SW 1271 (cell line): ENCODE measurements at regions not wholly inside any gene's neighbourhood (a gene's known extent, or its start where the extent isn't known, plus 50 kb on each side); places are given as distances from the start of the nearest gene placed in this dataset.

Experiments
- DNase-seq, 2 experiments: peaks; one replicate each; lab custom pipeline; 2025; lab: John Stamatoyannopoulos, UW

DNA sequence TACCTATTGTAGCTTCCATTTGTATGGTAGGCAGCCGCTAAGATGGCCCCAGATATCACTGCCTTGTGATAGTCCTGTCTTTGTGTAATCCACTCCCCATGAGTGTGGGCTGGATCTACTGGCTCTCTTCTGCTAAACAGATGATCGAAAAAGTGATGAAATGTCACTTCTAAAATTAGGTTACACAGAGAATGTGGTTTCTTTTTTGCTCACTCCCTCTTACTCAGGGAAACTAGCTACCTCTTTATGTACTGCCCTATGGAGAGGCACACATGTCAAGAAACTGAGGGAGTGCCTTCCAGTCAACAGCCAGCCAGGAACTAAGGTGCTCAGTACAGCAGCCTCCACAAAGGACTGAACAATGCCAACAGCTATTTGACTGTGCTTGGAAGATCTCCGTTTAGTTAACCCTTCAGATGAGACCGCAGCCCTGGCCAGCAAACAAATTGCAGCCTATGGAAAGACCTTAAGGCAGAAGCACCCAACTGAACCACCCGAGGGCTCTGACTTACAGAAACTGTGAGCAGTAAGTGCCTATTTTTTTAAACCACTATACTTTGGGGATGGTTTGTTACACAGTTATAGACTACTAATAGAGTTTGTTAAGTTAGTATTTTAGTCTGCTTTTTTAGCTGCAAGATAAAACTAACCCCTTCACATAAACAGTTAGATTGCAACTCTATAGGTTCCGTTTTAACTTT, 113.2 kb upstream of the MAF start:
- DNase-seq, result no peak

DNA sequence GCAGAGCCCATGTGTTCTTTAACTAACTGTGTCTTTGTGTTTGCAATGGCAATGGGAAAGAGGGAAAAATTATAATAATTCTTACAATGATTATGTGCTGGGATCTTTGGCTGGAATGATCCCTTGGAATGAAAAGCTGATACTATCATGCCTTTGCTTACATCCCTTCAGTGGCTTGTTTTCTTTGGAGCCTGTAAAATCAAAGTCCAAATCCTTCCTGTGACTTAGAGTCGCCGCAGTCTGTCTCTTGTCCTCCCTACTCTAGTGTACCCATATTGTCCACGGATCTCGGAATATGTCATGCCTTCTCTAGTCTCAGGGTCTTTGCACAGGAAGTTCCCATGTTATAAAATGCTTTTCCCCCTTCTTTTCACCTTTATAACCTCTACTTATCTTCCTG, 111.7 kb upstream of the MAF start:
- DNase-seq, result no peak

DNA sequence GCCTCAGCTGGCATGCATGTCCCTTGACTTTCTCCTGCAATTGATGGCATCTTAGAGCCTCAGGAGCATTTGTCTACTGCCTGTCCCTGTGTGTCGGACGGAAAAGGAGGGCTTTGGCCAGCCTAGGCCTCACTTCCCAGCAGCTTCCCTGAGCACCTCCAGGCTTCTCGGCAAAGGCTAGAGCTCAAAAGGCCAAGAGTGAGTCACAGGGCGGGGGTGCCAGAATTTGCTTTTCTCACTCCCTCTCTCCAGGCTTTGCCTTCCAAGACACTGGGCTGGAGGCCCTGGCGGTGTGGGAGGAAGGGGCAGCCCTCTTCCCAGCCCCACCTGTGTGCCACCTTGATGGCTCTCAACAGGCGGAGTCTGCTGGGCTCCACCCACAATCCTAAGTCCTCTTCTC, 107.3 kb upstream of the MAF start:
- no peak for DNase-seq

- no peak for DNase-seq
These were observed 102.5 kb upstream of the MAF start for GRCh38 chr16:79703066-79703465.

DNA sequence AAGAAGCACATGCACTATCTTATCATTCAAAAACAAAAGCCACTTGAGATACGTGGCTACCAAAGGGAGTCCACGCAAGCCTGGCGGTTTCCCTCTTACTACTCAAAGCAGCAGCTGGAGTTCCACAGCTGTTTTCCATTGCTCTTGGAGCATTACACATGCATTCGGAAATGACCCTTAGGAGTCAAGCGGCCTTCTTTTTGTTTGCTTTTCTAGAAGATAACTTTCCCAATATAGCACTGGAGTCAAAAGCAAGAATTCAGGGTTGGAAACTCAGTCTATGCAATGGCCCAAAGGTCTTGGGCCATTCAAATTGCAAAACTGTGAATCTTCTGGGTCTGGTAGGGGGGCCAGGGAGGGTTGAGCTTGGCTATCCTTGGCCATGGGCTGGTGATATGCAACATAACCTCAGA, 97.8 kb upstream of the MAF start:
- DNase-seq, result no peak

GRCh38 chr16:79697562-79698112, 97.1 kb upstream of the MAF start:
- DNase-seq, result no peak

DNA sequence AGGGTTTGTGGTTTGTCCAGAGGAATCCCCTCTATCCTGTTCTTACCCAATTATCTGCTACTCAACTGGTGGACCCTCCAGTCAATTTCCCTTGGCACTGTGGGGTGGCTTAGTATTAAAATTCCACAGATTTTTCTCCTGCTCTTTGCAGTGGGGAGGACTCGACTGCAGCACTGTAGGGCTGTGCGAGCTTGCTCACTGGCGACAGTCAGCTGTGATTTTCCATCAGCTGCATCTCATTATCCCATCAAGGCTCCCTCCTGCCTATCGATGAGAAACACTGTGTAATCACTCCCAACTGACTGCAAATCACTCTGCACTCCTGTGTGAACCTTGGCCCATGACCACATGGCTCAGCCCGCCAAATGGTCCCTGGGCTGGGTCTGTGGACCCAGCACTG, 90.5 kb upstream of the MAF start:
- DNase-seq, result no peak

DNA sequence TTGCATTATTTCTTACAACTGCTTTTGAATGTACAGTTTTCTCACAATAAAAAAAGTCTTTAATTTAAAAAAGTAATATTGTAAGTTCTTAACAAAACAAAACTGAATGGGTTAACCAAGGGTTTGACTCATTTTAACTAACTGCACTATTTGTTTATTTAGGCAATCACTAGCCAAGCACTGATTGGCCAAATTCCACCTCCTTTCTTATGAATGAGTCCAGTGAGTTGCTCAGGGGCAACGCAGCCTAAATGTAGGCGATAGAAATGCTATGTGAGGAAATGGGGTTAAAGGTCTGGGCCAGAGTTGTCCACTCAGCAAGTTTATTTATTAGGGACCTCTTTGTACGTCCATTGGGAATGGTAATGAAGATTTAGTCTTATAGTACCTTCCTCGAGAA, 89.6 kb upstream of the MAF start:
- no peak for DNase-seq

DNA sequence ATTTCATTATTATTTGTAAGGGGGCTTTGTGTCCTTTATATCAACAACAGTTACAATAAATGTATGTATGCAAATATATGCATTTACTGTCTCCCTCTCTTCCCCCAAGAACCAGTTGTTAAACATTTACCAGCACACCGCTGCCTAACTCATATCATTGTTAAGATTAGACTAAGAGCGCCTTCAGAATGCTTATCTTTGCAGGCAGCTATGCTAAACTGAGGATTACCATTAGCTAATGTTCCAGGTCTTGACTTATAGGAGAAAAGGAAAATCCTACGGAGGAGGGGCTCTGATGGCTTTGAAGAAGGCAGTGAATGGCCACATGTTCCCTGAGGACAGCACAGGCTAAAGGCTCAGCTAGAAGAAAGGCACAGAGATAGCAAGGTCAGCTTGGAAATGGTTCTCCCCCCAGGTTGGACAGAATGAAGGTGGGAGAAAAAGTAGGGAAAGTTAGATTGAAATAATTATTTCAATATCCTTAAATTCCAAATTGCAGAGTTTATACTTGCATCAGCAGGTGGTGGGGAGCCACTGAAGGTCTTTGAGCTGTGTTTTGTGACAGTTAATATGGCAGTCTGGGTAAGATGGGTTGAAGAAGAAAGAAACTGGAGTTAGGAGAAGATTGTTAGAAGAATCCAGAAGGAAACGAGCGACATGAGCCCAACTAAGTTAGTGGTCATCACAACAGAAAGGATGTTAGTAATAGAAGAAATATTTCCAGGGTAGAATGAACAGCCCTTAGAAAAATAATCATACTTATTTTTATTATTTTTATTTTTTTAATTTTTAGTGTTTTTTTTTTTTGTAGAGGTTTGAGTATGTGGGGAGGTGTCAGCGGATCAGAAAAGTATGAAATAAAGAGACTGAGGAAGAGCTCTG, 87.0 kb upstream of the MAF start:
- no peak for DNase-seq

GRCh38 chr16:79685871-79686270, 85.3 kb upstream of the MAF start:
- DNase-seq, result no peak

DNA sequence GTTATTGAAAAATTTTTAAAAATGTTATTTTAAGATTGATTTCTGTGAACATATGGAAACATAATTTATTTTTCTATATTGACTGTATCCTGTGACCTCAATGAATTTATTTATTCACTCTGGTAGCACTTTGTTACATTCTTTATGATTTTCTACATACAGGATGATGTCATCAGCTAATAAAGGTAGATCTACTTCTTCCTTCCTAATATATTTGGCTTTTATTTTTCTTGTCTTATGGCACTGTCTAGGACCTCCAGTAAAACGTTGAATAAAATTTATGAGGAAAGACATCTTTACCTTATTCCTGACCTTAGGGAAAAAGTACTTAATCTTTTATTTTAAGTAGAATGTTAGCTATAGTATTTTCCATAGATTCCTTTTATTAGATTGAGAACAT, 78.8 kb upstream of the MAF start:
- no peak for DNase-seq

DNA sequence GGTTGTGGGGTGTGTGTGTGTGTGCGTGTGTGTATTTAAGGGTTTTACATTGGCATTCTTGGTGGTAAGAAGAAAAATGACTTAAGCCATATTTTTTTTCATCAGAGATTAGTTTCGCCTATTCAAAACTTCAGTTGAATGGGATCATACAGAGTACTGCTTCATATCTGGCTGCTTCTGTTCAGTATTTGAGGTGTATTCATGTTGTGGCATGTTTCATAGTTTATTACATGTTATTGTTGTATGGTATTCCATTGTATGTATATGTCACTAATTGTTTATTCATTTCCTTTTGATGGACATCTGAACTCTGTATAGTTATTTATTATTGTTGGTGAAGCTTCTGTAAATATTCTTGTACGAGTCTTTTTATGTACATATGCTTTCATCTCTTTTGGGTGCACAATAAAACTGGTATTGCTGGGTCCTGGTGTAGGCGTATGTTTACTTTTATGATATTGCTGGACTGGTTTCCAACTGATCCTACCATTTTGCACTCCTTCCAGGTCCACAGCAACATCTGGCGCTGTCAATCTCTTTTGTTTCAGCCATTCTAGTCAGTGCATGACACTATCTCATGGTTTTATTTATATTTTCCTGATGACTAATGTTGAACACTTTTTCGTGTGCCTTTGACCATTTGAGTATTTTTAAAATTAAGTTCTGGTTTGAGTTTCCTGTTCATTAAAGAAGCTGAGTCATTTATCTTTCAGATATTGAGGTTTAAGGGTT, 77.4 kb upstream of the MAF start:
- DNase-seq, result no peak

- DNase-seq, result no peak
These were observed 73.1 kb upstream of the MAF start for GRCh38 chr16:79673635-79674034.

GRCh38 chr16:79672524-79672923, 72.0 kb upstream of the MAF start:
- no peak for DNase-seq

DNA sequence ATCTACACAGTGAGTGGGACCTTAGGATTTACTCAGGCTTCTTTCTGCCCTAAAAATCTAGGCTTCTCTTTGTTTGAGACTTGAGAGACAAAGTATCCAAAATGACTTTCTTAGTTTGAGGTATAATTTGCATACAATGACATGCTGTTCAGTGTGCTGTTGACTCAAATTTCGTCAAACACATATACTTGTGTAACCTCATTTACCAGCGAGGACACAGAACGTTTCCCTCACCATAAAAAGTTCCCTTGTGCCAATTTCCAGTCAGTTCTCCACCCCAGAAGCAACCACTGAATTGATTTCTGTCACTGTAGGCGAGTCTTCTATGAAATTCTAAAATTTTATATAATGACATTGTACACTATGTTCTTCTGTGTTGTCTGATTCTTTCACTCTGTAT, 68.0 kb upstream of the MAF start:
- no peak for DNase-seq

DNA sequence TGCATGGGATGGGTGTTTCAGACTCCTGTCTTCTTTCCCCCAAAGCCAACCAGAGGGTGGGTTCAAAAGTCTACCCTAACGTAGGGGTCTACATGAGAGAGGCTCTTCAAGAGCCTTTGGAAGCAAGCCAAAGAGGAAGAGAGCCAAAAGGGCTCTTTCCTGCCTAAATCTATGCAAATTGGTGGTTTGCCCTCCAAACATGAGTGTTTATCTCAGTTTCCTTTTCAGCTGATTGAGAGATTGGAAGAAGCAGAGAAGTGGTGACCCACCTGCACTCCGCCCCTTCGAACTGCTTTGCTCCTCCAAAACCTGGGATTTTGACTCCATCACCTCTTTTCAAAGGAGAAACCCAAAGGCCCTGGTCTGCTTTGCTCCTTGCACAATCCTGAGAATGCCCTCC, 65.4 kb upstream of the MAF start:
- DNase-seq, result no peak

GRCh38 chr16:79664407-79664806, 63.9 kb upstream of the MAF start:
- DNase-seq, result no peak

GRCh38 chr16:79662669-79663313, 62.3 kb upstream of the MAF start:
- DNase-seq, result no peak

DNA sequence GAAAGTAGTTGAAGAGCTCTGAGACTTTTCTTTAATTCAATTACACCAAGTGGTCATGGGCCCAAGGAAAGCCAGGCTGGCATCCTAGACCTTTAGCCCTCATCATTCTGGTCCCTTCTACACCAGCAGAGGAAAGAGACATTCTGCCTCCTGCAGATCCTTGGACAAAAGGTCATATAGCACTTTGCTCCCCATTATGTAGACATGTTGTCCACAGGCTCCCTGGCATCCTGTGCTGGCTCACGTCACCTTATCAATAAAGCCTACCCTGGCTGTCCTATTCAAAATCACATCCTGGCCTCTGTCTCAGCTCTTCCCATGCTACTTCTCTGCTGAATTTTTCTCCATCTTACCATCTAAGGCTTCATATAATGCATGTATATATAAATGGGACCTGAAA, 61.6 kb upstream of the MAF start:
- DNase-seq, result no peak

DNA sequence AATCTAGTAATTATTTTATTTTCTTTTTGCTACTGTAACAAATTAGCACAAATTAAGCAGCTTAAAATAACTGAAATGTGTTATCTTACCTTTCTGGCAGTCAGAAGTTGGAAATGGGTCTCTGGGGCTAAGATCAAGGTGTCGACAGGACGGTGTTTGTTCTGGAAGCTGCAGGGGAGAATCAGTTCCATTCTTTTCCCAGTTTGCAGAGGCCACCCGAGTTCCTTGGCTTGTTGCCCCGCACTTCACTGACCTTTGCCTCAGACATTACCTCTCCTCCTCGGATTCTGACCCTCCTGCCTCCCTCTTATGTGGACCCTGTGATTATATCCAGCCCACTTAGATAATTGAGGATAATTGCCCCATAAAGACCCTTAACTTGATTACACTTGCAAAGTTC, 61.0 kb upstream of the MAF start:
- DNase-seq, result no peak

GRCh38 chr16:79659344-79659743, 58.8 kb upstream of the MAF start:
- DNase-seq, result no peak
